GM23338 (cell line): ENCODE measurements at regions not wholly inside any gene's neighbourhood (a gene's known extent, or its start where the extent isn't known, plus 50 kb on each side); places are given as distances from the start of the nearest gene placed in this dataset.

Experiments
- ATAC-seq: fragments of 200-7000 bp; cut with Tn5 transposase; 3 replicates; pipeline ENCODE4 v1.9.1; 2020
- DNase-seq: peaks from one replicate; pipeline ENCODE4 v3.0.0-alpha.2; 2015; ENCODE audit warnings: low spot score
- H2AFZ ChIP-seq: fragments of 200-600 bp; sonication (generic); 2 replicates; pipeline ENCODE4 v1.8.0; 2016; ENCODE audit warnings: antibody characterized with exemption, mild to moderate bottlenecking, moderate library complexity
- H3F3A ChIP-seq: fragments of 200-600 bp; sonication (generic); replicated peaks from 2 replicates; pipeline ENCODE4 v1.8.0; 2017; ENCODE audit warnings: antibody characterized with exemption, mixed run types, low read depth
- H3K27ac ChIP-seq: fragments of 200-600 bp; sonication (generic); 2 replicates; pipeline ENCODE4 v1.6.1; 2016; ENCODE audit warnings: low read depth
- H3K27me3 ChIP-seq: fragments of 200-600 bp; sonication (generic); 2 replicates; pipeline ENCODE4 v1.8.0; 2016; ENCODE audit warnings: mild to moderate bottlenecking, mixed run types, moderate library complexity; ENCODE audit not compliant: insufficient read depth
- H3K36me3 ChIP-seq: fragments of 200-600 bp; sonication (generic); 2 replicates; pipeline ENCODE4 v1.8.0; 2016; ENCODE audit warnings: mild to moderate bottlenecking; ENCODE audit not compliant: insufficient read depth
- H3K4me1 ChIP-seq: fragments of 200-600 bp; sonication (generic); 2 replicates; pipeline ENCODE4 v1.8.0; 2016; ENCODE audit warnings: mild to moderate bottlenecking, moderate library complexity; ENCODE audit not compliant: insufficient read depth
- H3K4me2 ChIP-seq: fragments of 200-600 bp; sonication (generic); 2 replicates; pipeline ENCODE4 v1.7.1; 2017; ENCODE audit warnings: mixed run types
- H3K4me3 ChIP-seq: fragments of 200-600 bp; sonication (generic); 2 replicates; pipeline ENCODE4 v1.6.1; 2016; ENCODE audit warnings: mixed run types
- H3K79me2 ChIP-seq: fragments of 200-600 bp; sonication (generic); replicated peaks from 2 replicates; pipeline ENCODE4 v1.8.0; 2017; ENCODE audit warnings: mild to moderate bottlenecking; ENCODE audit not compliant: insufficient read depth
- H3K9me2 ChIP-seq: fragments of 200-600 bp; sonication (generic); 2 replicates; pipeline ENCODE4 v1.8.0; 2017; ENCODE audit not compliant: insufficient read depth
- H4K20me1 ChIP-seq: fragments of 200-600 bp; sonication (generic); replicated peaks from 2 replicates; pipeline ENCODE4 v1.8.0; 2017; ENCODE audit warnings: mild to moderate bottlenecking; ENCODE audit not compliant: insufficient read depth
- H3K27ac Mint-ChIP-seq: 2 replicates; pipeline ENCODE4 v1.8.0; 2020; ENCODE audit warnings: inconsistent platforms, mild to moderate bottlenecking, moderate library complexity, mixed read lengths
- H3K27me3 Mint-ChIP-seq: 3 replicates; pipeline ENCODE4 v1.8.0; 2022; ENCODE audit warnings: low read depth, mild to moderate bottlenecking, moderate library complexity, mixed read lengths, inconsistent platforms; ENCODE audit not compliant: insufficient read depth, poor library complexity
- H3K36me3 Mint-ChIP-seq: 3 replicates; pipeline ENCODE4 v1.8.0; 2021; ENCODE audit warnings: low read depth, mild to moderate bottlenecking, inconsistent platforms, moderate library complexity, mixed read lengths
- H3K4me1 Mint-ChIP-seq: 3 replicates; pipeline ENCODE4 v1.8.0; 2020; ENCODE audit warnings: mild to moderate bottlenecking, inconsistent platforms, mixed read lengths
- H3K4me3 Mint-ChIP-seq: 3 replicates; pipeline ENCODE4 v1.8.0; 2021; ENCODE audit warnings: moderate library complexity, mild to moderate bottlenecking, inconsistent platforms, mixed read lengths
- H3K9me3 Mint-ChIP-seq: 3 replicates; pipeline ENCODE4 v1.8.0; 2020; ENCODE audit warnings: moderate library complexity, mild to moderate bottlenecking, inconsistent platforms, mixed read lengths
- JUNB ChIP-seq: IDR thresholded peaks from one replicate; pipeline ENCODE4 v1.6.1; 2016; ENCODE audit warnings: antibody characterized with exemption; ENCODE audit not compliant: unreplicated experiment
- TF ChIP-seq, protein P1 (sequence below): IDR thresholded peaks from 2 replicates; pipeline ENCODE4 v1.6.1; 2016; ENCODE audit warnings: antibody characterized with exemption
- TF ChIP-seq, protein P2 (sequence below), 2 experiments: fragments of 200-600 bp in 1 of 2; sonication (generic) in 1 of 2; conservative IDR thresholded peaks; 2 replicates each; pipeline versions ENCODE4 v1.5.1 to v1.6.1; 2016 to 2017; ENCODE audit warnings: antibody characterized with exemption in 2 of 2, low read depth in 2 of 2, mild to moderate bottlenecking in 2 of 2, moderate library complexity in 1 of 2
- TF ChIP-seq, protein P3 (sequence below): fragments of 250-450 bp; sonication (Bioruptor Pico); IDR thresholded peaks from 2 replicates; pipeline ENCODE4 v1.5.0; 2020; ENCODE audit warnings: mild to moderate bottlenecking, moderate library complexity

DNA sequence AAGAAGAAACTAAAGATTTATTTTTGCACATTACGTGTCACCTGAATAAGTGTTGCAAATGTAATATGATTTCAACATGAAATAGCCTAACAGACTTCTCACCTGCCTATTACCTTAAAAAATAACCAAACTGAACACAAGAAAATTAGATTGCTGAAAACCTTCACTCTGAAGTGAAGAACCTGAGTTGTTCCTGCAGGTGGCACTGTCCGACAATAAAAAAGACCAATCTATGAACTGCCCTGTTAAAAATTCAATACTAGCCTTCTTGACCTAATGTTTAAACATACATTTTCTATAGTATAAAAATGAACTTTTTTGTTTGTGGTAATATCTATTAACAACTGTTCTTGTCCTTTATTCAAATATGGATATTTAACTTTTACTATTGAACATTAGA lies 69.2 kb upstream of the PNPLA4 start:
- H3K27ac Mint-ChIP-seq: no peak overlapping the region
- Histone ChIP-seq H3K27ac (no peak overlapping the region), H3K27me3 (no peaks in the 10 kb centered on the region), H3F3A (no peaks in the 10 kb centered on the region), H3K4me2 (no peak overlapping the region), H2AFZ (no peak overlapping the region), H3K36me3 (no peaks in the 10 kb centered on the region), H3K4me1 (no peaks in the 10 kb centered on the region), H4K20me1 (no peaks in the 10 kb centered on the region), H3K4me3 (no peak overlapping the region), H3K79me2 (no peaks in the 10 kb centered on the region), H3K9me2 (no peaks in the 10 kb centered on the region)
- H3K27me3 Mint-ChIP-seq: no peaks in the 10 kb centered on the region
- TF ChIP-seq, protein P1, sequence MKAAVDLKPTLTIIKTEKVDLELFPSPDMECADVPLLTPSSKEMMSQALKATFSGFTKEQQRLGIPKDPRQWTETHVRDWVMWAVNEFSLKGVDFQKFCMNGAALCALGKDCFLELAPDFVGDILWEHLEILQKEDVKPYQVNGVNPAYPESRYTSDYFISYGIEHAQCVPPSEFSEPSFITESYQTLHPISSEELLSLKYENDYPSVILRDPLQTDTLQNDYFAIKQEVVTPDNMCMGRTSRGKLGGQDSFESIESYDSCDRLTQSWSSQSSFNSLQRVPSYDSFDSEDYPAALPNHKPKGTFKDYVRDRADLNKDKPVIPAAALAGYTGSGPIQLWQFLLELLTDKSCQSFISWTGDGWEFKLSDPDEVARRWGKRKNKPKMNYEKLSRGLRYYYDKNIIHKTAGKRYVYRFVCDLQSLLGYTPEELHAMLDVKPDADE: no peak
- TF ChIP-seq, protein P2, sequence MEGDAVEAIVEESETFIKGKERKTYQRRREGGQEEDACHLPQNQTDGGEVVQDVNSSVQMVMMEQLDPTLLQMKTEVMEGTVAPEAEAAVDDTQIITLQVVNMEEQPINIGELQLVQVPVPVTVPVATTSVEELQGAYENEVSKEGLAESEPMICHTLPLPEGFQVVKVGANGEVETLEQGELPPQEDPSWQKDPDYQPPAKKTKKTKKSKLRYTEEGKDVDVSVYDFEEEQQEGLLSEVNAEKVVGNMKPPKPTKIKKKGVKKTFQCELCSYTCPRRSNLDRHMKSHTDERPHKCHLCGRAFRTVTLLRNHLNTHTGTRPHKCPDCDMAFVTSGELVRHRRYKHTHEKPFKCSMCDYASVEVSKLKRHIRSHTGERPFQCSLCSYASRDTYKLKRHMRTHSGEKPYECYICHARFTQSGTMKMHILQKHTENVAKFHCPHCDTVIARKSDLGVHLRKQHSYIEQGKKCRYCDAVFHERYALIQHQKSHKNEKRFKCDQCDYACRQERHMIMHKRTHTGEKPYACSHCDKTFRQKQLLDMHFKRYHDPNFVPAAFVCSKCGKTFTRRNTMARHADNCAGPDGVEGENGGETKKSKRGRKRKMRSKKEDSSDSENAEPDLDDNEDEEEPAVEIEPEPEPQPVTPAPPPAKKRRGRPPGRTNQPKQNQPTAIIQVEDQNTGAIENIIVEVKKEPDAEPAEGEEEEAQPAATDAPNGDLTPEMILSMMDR (conservative IDR thresholded peaks at IDR 0.05; ENCODE audit: low read depth in 2 of 2): peak; percentile 59 to 68
- TF ChIP-seq JUNB: no peak
- TF ChIP-seq, protein P3, sequence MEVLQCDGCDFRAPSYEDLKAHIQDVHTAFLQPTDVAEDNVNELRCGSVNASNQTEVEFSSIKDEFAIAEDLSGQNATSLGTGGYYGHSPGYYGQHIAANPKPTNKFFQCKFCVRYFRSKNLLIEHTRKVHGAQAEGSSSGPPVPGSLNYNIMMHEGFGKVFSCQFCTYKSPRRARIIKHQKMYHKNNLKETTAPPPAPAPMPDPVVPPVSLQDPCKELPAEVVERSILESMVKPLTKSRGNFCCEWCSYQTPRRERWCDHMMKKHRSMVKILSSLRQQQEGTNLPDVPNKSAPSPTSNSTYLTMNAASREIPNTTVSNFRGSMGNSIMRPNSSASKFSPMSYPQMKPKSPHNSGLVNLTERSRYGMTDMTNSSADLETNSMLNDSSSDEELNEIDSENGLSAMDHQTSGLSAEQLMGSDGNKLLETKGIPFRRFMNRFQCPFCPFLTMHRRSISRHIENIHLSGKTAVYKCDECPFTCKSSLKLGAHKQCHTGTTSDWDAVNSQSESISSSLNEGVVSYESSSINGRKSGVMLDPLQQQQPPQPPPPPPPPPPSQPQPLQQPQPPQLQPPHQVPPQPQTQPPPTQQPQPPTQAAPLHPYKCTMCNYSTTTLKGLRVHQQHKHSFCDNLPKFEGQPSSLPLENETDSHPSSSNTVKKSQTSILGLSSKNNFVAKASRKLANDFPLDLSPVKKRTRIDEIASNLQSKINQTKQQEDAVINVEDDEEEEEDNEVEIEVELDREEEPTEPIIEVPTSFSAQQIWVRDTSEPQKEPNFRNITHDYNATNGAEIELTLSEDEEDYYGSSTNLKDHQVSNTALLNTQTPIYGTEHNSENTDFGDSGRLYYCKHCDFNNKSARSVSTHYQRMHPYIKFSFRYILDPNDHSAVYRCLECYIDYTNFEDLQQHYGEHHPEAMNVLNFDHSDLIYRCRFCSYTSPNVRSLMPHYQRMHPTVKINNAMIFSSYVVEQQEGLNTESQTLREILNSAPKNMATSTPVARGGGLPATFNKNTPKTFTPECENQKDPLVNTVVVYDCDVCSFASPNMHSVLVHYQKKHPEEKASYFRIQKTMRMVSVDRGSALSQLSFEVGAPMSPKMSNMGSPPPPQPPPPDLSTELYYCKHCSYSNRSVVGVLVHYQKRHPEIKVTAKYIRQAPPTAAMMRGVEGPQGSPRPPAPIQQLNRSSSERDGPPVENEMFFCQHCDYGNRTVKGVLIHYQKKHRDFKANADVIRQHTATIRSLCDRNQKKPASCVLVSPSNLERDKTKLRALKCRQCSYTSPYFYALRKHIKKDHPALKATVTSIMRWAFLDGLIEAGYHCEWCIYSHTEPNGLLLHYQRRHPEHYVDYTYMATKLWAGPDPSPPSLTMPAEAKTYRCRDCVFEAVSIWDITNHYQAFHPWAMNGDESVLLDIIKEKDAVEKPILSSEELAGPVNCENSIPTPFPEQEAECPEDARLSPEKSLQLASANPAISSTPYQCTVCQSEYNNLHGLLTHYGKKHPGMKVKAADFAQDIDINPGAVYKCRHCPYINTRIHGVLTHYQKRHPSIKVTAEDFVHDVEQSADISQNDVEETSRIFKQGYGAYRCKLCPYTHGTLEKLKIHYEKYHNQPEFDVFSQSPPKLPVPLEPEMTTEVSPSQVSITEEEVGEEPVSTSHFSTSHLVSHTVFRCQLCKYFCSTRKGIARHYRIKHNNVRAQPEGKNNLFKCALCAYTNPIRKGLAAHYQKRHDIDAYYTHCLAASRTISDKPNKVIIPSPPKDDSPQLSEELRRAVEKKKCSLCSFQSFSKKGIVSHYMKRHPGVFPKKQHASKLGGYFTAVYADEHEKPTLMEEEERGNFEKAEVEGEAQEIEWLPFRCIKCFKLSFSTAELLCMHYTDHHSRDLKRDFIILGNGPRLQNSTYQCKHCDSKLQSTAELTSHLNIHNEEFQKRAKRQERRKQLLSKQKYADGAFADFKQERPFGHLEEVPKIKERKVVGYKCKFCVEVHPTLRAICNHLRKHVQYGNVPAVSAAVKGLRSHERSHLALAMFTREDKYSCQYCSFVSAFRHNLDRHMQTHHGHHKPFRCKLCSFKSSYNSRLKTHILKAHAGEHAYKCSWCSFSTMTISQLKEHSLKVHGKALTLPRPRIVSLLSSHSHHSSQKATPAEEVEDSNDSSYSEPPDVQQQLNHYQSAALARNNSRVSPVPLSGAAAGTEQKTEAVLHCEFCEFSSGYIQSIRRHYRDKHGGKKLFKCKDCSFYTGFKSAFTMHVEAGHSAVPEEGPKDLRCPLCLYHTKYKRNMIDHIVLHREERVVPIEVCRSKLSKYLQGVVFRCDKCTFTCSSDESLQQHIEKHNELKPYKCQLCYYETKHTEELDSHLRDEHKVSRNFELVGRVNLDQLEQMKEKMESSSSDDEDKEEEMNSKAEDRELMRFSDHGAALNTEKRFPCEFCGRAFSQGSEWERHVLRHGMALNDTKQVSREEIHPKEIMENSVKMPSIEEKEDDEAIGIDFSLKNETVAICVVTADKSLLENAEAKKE (CRISPR knock-in tag): no peak
- H3K36me3 Mint-ChIP-seq: no peaks in the 10 kb centered on the region
- H3K4me3 Mint-ChIP-seq: no peak overlapping the region
- H3K9me3 Mint-ChIP-seq: no peaks in the 10 kb centered on the region
- 0 out of 3 replicates have a peak, but pooled peaks cover 3% of the 10 kb centered on the region for H3K4me1 Mint-ChIP-seq
- no peak for ATAC-seq
- peak; percentile 33 for DNase-seq
